ENCODE measurements at regions not wholly inside any gene's neighbourhood (a gene's known extent, or its start where the extent isn't known, plus 50 kb on each side); places are given as distances from the start of the nearest gene placed in this dataset.
A peak's percentile ranks its signal among the peaks of the same experiment; 100 is the strongest.

DNA sequence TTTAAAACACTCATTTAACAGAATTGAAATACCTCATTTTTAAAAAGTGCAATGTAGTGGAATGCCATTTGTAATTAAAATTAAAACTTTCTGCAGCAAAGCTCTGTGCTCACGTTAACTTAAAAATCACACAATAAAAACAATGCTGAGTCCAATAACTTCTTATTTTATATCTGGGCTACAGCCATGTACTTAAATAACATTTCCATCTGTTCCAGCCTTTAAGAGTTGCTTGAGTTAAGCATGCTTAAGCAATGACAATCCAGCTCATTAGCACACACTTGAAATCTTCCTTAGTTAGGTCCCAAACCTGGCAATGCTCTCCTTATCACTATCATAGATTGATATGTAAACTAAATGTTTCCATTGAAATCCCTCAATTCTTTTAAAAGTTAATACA is 132.3 kb upstream of the CDH12 start:
- DNase-seq, result peak; percentile 26

DNA sequence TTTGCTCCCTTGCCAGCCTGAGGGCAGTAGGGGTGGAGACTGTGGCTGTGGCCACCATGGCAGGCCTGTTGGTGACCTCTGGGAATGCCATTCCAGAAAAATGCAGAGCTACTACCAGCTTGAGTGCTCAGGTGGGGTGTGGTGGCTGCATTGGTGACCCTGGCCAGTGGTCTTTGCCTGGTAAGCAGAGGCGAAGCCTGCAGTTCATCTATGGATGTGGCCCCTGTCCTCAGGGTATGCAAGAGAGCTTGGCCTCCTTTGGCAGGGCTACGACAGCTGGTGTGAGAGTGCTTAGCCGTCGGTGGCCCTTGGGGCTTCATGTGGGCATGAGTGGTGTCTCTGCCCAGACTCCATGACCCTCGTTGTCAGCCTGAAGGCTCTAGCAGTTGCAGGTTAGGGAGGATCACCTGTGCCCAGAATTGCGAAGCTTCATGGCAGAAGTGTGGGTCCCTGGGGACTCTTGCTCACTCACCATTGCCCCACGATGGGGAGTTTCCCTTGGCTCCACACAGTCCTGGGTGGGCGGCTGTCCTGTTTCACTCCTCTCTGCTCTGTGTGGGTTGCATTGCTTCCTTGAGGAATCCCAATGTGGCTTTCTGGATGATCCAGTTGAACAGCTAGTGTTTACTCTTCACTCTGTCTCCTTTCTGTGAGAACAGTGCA is 117.9 kb upstream of the CDH12 start:
- DNase-seq, result no peak

DNA sequence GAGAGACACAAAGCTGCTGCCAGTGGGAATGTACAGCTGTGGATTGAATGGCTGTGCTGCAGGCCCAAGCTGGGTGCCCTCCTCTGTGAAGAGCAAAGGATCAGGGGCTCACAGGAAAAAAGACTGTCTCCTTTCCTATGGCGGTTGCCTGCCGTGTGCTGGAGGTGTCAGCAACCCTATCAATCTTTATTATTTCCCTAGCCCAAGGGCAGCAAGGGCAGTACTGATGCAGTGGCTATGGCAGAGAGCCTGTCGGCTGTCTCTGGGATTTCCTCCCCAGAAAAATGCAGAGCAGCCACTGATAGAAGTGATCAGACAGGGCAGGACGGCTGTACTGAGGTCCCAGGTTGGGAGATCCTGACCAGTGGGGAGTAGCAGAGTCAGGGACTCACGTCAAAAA is 117.3 kb upstream of the CDH12 start:
- DNase-seq, result no peak

DNA sequence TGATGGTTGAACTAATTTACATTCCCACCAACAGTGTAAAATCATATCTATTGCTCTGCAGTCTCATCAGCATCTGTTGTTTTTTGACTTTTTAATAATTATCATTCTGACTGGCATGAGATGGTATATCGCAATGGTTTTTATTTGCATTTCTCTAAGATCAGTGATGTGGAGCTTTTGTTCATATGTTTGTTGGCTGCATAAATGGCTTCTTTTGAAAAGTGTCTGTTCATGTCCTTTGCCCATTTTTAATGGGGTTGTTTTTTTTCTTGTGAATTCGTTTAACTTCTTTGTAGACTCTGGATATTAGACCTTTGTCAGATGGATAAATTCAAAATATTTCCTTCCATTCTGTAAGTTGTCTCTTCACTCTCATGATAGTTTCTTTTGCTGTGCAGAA is 115.2 kb upstream of the CDH12 start:
- DNase-seq, result no peak

DNA sequence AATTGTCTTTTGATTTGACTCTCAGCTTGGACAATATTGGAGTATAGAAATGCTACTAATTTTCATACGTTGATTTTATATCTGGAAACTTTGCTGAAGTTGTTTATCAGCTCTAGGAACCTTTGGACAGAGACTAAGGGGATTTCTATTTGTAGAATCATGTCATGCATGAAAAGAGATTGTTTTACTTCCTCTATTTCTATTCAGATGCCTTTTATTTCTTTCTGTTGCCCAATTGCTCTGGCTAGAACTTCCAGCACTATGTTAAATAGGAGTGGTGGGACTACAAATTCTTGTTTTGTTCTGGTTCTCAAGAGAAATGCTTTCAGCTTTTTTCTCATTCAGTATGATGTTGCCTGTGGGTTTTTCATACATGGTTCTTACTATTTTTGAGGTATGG is 112.8 kb upstream of the CDH12 start:
- DNase-seq, result no peak

DNA sequence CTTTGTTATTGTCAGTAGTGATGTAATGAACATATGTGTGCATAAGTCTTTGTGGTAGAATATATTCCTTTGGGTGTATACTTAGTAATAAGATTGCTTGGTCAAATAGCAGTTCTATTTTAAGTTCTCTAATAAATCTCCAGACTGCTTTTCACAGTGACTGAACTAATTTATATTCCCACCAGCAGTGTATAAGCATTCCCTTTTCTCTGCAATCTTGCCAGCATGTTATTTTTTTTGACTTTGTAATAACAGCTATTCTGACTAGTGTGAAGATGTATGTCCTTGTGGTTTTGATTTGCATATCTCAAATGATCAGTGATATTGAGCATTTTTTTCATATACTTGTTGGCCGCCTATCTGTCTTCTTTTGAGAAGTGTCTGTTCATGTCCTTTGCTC is 111.5 kb upstream of the CDH12 start:
- no peak for DNase-seq

DNA sequence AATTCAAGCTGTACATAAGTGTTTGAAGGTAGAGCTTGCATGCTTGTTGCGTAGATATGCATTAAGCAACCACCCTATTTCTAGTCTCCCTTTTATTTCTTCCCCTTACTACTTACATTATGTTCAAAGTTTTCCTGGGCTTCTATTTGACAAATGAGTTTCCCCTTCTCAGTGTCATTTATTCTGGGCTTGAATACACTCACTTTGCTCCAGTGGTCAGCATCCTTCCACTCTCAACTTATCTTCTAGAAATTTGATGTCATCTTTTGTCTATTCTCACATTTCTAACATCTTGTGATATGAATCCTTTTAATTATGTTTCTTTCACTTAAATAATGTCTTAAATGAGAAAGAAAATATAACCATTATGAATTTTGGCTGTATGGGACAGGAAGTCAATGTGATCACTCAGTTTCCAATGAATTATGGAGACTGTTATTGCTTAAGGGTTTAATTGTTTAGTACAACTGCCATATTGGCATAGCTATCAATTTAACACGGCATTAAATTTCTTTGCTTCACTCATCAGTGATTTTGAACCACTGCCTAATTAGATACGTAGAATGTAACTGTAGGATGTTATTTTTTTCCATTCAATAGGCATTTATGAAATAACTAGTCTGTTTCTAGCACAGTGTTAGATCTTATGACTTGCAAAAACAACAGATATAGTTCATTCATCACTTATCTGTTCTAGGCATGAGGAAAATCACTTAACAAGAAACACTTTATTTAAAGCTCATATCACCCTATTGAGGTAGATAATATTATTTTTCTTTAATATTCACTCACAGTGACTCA is 105.5 kb upstream of the CDH12 start:
- DNase-seq, result peak; percentile 82

DNA sequence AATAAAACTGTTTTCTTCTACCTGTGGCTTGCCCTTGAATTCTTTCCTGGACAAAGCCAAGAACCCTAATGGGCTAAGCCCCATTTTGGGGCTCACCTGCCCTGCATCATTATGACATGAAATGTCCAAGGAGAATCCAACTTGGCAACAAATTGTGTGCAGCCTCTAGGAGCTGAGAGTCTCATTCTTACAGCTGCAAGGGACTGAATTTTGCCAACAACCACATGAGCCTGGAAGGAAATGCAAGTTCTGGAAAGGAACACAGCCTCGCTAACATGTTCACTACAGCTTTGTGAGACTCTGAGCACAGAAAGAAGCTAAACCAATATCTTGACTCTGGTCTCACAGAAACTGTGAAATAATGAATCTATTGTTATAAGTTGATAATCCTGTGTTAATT is 94.8 kb upstream of the CDH12 start:
- DNase-seq, result no peak

DNA sequence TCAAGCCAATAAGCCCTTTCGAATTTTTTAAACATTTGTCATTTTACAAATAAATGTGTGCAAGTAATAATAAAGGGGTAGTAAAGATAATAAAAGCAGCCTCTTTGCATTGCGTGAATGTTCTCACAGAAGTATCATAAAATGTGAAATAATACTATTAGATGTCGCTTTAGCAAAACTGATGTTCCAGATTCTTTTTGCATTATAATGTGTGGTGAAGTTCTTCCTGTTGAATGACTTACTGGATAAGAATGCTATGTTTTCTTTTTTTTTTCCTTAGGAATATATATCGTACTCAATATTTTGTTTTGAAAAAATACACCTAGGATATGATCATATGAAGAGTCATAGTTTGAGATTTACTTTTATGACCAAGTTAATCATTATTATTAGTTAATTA is 85.2 kb upstream of the CDH12 start:
- no peak for DNase-seq

DNA sequence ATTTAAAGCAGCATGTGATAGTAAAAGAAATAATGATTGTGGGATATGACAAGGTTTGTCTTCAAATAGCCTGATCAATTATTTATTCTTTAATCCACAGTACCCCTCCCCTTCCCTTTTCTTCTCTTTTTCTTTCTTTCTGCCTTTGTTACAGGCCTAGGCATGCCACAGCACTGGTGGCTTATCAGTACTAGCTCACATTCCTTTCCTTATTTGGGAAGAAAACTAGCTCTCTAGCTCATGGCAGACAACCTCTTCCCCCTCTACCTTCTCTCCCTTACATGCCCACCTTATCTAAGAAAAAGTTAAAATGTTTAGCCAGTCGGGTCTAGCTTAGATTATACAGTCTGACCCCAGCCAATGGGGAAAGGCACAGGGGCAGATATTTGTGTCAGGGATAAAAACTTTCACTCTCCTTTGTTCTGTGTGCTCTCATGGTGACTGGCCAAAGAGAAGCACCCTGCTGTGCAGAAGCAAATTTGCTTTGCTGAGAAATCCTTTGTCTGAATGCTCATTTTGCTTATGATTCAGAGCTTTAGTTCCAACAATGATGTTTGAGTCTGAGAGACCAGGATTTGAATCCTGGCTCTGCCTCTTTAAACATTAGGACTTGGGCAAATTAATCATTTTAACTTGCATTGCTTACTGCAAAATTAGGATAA is 75.8 kb upstream of the CDH12 start:
- DNase-seq, result peak; percentile 60

DNA sequence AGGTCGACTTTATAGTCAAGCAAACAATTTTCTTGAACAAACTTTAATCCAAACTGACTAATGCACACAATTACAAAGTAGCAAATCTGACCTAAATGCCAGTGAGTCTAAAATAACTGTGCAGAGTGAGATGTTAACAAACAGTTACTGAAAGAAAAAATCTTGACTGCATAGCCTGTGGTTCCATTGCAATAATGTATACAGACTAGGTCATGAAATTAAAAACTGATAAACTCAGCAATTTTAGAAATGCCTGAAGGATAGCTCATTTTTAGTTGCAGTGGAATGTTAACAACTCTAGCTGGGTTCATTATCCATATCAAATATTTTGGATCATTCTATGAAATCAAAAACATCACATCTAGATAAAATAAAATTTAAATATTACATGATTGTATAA is 73.4 kb upstream of the CDH12 start:
- no peak for DNase-seq

DNA sequence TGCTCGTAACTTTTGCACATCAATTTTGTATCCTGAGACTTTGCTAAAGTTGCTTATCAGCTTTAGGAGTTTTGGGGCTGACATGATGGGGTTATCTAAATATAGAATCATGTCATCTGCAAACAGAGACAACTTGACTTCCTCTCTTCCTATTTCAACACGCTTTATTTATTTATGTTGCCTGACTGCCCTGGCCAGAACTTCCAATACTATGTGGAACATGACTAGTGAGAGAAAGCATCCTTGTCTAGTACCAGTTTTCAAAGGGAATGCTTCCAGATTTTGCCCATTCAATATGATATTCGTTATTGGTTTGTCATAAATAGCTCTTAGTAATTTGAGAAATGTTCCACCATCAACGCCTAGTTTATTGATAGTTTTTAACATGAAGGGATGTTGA is 65.4 kb upstream of the CDH12 start:
- DNase-seq, result no peak

DNA sequence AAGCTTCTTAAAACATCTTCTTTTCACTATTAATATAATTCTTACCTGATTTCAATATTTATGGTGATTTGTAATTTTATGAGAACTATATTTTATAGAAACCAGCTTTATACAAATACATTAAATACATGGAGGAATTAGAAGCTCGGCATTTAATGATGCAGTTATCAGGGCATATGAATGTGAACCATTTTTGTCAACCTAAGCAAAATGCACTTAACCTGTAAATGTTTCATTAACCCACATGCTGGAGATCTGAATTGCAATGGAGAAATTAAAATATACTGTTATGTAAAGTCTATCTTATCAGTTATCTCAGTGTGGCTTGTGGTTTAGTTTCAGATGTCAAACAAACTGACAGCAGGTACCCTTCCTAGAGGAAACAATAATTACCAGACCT is 63.2 kb upstream of the CDH12 start:
- DNase-seq, result no peak

DNA sequence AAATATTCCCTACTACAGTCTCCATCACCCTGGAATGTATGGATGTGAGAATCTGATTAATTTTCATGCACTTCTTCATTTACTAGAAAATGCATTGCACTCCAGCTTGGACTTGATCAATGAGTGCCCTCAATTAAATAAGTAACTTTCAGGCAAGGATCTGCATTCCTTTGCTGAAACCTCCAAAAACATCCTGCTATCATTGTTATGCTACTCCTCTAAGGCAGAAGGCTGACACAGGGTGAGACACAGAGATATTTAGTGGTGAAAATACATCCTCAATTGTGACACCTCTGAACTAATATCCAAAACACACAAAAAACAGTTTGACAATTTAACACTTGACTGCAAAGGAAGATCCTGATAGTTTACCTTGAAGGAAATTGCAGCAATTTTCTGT is 57.9 kb upstream of the CDH12 start:
- peak; percentile 76 for DNase-seq

DNA sequence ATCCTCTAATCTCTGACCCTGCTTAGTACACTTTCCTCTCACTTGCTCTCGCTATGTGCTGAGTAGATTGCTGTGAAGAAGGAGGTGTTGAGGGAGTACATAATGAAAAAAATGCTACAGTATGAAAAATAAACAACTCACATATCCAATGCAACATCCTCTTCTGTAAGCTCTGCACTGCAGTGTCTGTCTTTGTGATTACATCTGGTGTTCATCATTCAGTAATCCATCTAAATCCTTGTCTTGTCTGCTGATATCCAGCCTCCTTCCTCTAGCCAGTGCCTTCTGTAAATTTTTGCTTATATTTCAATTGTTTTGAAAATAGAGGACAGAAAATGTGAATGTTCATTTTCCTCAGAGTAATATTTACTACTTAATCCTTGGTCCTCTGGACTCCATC is 57.4 kb upstream of the CDH12 start:
- no peak for DNase-seq

DNA sequence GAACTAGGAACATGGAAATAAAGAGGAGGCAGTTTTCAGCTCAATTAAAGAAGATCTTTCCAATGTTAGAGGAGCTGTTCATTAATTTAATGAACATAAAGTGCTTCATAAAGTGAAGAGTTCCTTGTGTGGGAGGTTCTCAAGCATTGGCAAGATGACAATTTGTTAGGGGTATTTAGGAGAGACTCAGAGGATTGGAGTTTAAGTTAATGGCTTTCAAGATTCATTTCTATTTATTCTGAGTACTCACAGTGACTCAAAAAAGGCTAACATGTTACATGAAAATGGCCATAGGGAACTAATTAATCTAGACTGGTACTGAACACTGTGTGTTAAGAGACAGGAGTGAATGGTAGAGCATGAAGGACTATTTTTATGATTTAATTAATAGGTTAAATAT is 55.4 kb upstream of the CDH12 start:
- DNase-seq, result peak; percentile 21

DNA sequence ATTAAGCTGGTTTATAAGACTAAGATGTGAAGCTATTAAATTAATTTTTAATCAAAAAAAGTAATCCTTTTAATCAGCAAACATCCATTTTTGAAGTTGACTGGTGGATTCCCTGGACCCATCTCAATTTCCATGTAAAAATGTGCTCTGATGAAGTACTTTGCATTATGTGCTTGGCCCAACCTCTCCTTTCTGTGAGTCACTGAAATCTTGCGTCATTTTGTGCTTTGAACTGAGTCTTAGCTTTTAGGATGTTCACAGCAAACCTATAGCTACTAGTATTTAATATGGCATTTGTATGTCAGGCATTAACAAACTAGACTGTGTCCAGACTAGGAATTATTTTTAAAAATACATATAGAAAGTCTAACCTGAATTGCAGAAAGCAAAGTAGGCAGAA is 55.0 kb upstream of the CDH12 start:
- no peak for DNase-seq

Measured in NCI-H69 (cell line).